HUES64 (cell line): ENCODE measurements at regions not wholly inside any gene's neighbourhood (a gene's known extent, or its start where the extent isn't known, plus 50 kb on each side); places are given as distances from the start of the nearest gene placed in this dataset.

Experiments
- H3K27ac ChIP-seq: 2 replicates; pipeline ENCODE4 v1.7.0; 2013; ENCODE audit warnings: low read depth, low read length, inconsistent platforms
- H3K27me3 ChIP-seq: 2 replicates; pipeline ENCODE4 v1.6.1; 2013; ENCODE audit warnings: mild to moderate bottlenecking, low read length; ENCODE audit not compliant: insufficient read depth
- H3K36me3 ChIP-seq: 2 replicates; pipeline ENCODE4 v1.6.1; 2013; ENCODE audit warnings: mild to moderate bottlenecking, low read length; ENCODE audit not compliant: insufficient read depth
- H3K4me1 ChIP-seq: 2 replicates; pipeline ENCODE4 v1.6.1; 2013; ENCODE audit warnings: mild to moderate bottlenecking, low read length, moderate library complexity; ENCODE audit not compliant: insufficient read depth
- H3K4me3 ChIP-seq: 2 replicates; pipeline ENCODE4 v1.5.1; 2013; ENCODE audit warnings: mild to moderate bottlenecking, low read length, moderate library complexity
- H3K9ac ChIP-seq: 2 replicates; pipeline ENCODE4 v1.6.1; 2013; ENCODE audit warnings: mild to moderate bottlenecking, low read depth, low read length
- H3K9me3 ChIP-seq: 2 replicates; pipeline ENCODE4 v1.6.1; 2013; ENCODE audit warnings: low read depth, low read length; ENCODE audit not compliant: insufficient read depth
- WGBS: fragments of 150-250, 120-280 bp; methylation state at CpG from one replicate; pipeline ENCODE4 v1.1.7; 2013; ENCODE audit warnings: missing lambda C conversion rate; 5-methylcytosine and 5-hydroxymethylcytosine counted together

DNA sequence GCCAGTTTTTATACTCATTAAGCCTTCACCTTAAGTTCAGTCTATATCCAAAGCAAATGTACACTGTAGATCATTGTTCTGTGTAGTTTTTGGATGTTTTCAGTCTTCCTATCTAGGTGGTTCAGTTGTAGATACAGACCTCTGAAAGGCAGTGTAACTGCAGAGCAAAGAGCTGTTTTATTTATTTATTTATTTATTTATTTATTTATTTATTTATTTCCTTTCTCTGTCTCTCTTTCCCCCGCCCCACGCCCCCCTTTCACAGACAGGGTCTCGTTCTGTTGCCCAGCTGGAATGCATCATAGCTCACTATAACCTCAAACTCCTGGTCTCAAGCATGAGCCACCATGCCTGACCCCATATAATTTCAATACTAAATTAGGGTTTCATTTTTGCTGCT is 281.8 kb upstream of the KLHL1 start:
- Histone ChIP-seq H3K9me3 (no peaks in the 10 kb centered on the region), H3K4me3 (no peak overlapping the region), H3K27me3 (no peaks in the 10 kb centered on the region), H3K36me3 (no peaks in the 10 kb centered on the region), H3K9ac (no peak overlapping the region), H3K27ac (no peak overlapping the region), H3K4me1 (peaks cover 36% of the 10 kb centered on the region)
- 89% methylated on average over 3 of the region's 3 CpGs for WGBS

DNA sequence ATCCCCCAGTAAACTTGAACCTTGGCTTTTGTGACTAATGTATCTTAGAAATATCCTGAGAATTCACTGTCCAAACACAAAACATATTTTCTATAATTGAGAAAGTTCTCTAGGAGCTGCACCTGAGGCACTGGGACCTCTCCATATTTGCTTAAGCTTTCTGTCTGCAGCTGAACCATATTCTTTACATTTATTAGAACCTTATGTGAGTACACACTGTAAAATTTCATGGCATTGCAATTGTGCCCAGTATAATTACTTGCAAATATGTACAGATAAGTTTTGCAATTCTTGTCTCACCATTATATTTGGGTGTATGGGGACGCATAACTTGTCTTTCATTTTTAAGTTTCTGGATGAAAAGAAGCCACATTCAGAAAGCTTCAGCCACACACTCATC is 280.7 kb upstream of the KLHL1 start:
- WGBS, result no CpG with 5 or more reads among the region's 1 CpG
- Histone ChIP-seq H3K27ac (no peak overlapping the region), H3K27me3 (no peaks in the 10 kb centered on the region), H3K36me3 (no peaks in the 10 kb centered on the region), H3K9me3 (no peaks in the 10 kb centered on the region), H3K4me3 (no peak overlapping the region), H3K4me1 (peaks cover 25% of the 10 kb centered on the region), H3K9ac (no peak overlapping the region)

DNA sequence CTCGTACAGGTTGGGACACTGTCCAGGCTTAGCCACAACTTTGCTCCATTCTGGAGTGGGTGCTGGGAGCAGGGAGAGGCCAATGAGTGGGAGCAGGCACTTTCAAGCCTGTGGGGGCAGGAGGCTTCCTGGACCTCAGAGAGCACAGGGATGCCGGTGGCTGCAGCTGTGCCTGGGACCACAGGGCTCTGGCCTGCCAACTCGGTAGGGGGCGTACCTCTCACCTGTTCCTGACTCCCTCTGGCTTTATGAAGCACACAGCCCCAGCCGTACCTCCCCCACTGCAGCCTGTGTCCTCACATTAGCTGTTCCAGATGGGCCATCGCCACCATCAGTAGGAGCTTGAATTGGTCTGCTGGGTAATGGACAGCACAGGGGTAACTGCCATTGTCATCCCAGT is 278.7 kb upstream of the KLHL1 start:
- WGBS, result 95% methylated on average over 6 of the region's 6 CpGs
- Histone ChIP-seq H3K4me3 (no peak overlapping the region), H3K4me1 (peaks cover 5% of the 10 kb centered on the region), H3K36me3 (no peaks in the 10 kb centered on the region), H3K9ac (no peak overlapping the region), H3K9me3 (no peaks in the 10 kb centered on the region), H3K27me3 (no peaks in the 10 kb centered on the region), H3K27ac (no peak overlapping the region)

DNA sequence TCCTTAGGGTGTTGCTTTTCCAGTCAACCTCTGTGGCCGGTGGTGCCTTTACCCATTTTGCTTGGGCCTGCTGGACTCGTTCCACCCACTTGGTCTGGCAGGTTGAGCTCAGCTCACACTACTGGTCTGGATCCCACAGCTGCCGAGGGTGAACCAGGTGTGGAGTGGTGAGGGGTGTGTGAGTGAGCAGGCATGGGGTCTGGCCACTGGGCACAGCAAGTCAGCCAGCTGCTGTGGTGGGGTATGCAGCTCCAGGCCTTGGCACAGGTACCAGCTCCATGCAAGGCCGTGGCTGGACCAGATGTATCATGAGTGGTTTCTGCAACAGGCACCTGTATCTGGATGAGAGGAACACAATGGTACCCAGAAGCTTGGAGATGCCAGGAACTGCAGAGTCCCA is 277.6 kb upstream of the KLHL1 start:
- Histone ChIP-seq H3K27ac (no peak overlapping the region), H3K9me3 (no peaks in the 10 kb centered on the region), H3K36me3 (no peaks in the 10 kb centered on the region), H3K27me3 (no peaks in the 10 kb centered on the region), H3K4me3 (no peak overlapping the region), H3K9ac (no peak overlapping the region), H3K4me1 (no peaks in the 10 kb centered on the region)
- 93% methylated on average over 4 of the region's 4 CpGs for WGBS

DNA sequence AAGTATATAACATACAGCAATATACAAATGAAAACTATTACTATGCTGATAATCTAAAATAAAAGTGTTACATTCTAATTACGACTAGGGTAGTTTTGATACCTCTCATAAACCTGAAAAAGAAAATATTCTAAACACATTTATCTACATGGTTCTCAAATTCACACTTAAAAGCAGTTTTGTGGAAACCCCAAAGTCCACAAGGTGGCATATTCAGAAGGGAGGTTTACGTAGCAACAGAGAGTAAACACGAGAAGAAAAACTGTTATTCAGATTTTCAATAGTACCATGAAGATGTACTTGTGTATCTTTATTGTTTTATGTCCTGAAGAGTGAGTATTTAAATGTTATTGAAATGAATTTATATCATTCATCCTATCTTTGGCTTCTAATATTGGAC is 275.9 kb upstream of the KLHL1 start:
- H3K27me3 ChIP-seq, result no peaks in the 10 kb centered on the region
- H3K4me1 ChIP-seq, result no peaks in the 10 kb centered on the region
- H3K4me3 ChIP-seq, result no peak overlapping the region
- H3K9me3 ChIP-seq, result no peaks in the 10 kb centered on the region
- H3K27ac ChIP-seq, result no peak overlapping the region
- H3K9ac ChIP-seq, result no peak overlapping the region
- WGBS, result 100% methylated on average over 3 of the region's 3 CpGs
- H3K36me3 ChIP-seq, result no peaks in the 10 kb centered on the region

DNA sequence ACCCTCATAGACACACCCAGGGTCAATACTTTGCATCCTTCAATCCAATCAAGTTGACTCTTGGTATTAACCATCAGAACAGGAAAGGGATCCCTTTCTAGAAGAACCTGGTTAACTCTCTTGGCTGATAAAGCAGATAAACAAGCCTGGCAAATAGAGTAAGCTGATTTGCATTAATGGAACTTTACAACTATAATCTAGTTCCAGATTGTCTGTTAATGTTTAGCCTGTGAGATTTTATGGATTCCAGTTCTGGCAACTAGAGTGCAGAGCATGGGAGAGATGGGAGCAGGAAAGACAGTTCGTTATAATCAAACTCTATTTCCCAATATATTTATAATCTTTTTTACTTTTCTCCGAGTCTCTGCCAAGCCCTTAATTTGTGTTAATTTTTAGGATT is 272.6 kb upstream of the KLHL1 start:
- no peak overlapping the region for H3K27ac ChIP-seq
- WGBS, result no CpG with 5 or more reads among the region's 2 CpGs
- no peak overlapping the region for H3K4me3 ChIP-seq
- no peaks in the 10 kb centered on the region for H3K4me1 ChIP-seq
- H3K27me3 ChIP-seq, result no peaks in the 10 kb centered on the region
- no peaks in the 10 kb centered on the region for H3K9me3 ChIP-seq
- no peaks in the 10 kb centered on the region for H3K36me3 ChIP-seq
- no peak overlapping the region for H3K9ac ChIP-seq

DNA sequence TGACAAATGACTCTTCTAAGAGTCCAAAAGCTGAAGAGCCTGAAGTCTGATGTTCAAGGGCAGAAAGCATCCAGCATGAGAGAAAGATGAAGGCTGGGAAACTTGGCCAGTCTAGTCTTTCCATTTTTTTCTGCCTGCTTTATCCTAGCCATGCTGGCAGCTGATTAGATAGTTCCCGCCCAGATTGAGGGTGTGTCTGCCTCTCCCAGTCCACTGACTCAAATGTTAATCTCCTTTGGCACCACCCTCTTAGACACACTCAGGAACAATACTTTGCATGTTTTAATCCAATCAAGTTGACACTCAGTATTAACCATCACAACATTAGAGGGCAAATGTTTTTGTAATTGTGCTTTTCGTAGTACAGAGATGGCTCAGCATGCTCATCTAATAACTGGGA is 267.5 kb upstream of the KLHL1 start:
- Histone ChIP-seq H3K9me3 (no peaks in the 10 kb centered on the region), H3K27ac (no peak overlapping the region), H3K27me3 (no peaks in the 10 kb centered on the region), H3K36me3 (no peaks in the 10 kb centered on the region), H3K4me1 (no peaks in the 10 kb centered on the region), H3K9ac (no peak overlapping the region), H3K4me3 (no peak overlapping the region)
- WGBS, result 83% methylated on average over 2 of the region's 2 CpGs

DNA sequence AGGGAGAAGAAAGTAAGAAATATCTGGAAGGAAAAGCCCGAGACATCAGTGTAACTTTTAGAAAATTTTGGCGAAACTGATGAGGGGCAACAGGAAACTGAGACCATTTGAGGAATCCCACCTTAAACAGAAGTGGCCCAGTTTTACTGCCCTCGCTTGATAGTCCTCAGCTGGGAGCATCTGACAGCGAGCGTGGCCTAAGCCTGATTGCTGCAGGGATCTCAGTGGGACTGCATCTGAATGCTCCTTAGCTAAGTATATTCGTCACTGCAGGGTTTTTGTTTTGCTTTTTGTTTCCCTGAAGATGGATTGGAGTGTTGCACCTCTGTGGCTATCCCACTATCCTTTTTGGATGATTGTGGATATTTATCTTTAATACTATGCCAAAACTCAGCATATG is 262.7 kb upstream of the KLHL1 start:
- no peaks in the 10 kb centered on the region for H3K4me1 ChIP-seq
- no peaks in the 10 kb centered on the region for H3K27me3 ChIP-seq
- WGBS, result 73% methylated on average over 6 of the region's 6 CpGs
- H3K36me3 ChIP-seq, result no peaks in the 10 kb centered on the region
- H3K4me3 ChIP-seq, result no peak overlapping the region
- no peak overlapping the region for H3K9ac ChIP-seq
- no peak overlapping the region for H3K27ac ChIP-seq
- H3K9me3 ChIP-seq, result no peaks in the 10 kb centered on the region

DNA sequence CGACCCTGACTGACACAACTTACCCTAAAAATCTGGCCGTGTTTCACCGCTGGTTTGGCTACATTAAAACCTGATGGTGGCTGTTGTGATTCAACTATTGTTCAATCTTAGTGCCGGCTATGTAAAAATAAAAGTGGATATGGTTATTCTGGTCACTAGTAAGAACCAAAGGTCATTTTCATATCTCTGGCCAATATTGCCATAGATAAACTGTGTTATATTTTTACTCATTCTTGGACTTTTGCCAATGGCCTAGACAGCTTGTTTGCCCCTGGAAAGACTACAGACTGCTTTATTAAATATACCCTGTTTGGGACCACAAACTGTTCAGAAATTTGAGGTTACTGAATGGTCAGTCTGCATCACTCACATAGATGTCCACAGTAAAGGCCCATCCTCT is 258.5 kb upstream of the KLHL1 start:
- Histone ChIP-seq H3K27me3 (no peaks in the 10 kb centered on the region), H3K9me3 (no peaks in the 10 kb centered on the region), H3K4me1 (no peaks in the 10 kb centered on the region), H3K36me3 (no peaks in the 10 kb centered on the region), H3K4me3 (no peak overlapping the region), H3K27ac (no peak overlapping the region), H3K9ac (no peak overlapping the region)
- WGBS, result 92% methylated on average over 4 of the region's 4 CpGs

DNA sequence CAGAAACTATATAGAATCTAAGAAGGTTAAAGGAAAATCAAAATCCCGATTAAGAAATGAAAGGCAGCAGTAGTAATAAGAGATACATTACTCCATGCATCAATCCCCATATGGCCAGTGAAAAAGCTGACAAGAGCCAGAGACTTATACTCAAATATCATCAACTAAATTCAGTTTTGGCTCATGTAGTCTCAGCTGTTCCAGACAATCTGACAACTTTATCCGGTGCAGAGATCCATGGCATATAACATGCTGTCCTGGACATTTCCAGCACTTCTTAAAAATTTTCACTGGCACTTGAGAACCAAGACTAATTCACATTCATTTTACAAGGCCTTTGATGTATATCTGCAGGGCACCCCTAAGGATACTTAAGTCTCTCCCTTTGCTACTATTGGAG is 255.7 kb upstream of the KLHL1 start:
- H3K9ac ChIP-seq, result no peak overlapping the region
- WGBS, result 95% methylated on average over 1 of the region's 2 CpGs
- no peaks in the 10 kb centered on the region for H3K36me3 ChIP-seq
- H3K27ac ChIP-seq, result no peak overlapping the region
- H3K4me3 ChIP-seq, result no peak overlapping the region
- no peaks in the 10 kb centered on the region for H3K27me3 ChIP-seq
- no peaks in the 10 kb centered on the region for H3K9me3 ChIP-seq
- H3K4me1 ChIP-seq, result no peaks in the 10 kb centered on the region

DNA sequence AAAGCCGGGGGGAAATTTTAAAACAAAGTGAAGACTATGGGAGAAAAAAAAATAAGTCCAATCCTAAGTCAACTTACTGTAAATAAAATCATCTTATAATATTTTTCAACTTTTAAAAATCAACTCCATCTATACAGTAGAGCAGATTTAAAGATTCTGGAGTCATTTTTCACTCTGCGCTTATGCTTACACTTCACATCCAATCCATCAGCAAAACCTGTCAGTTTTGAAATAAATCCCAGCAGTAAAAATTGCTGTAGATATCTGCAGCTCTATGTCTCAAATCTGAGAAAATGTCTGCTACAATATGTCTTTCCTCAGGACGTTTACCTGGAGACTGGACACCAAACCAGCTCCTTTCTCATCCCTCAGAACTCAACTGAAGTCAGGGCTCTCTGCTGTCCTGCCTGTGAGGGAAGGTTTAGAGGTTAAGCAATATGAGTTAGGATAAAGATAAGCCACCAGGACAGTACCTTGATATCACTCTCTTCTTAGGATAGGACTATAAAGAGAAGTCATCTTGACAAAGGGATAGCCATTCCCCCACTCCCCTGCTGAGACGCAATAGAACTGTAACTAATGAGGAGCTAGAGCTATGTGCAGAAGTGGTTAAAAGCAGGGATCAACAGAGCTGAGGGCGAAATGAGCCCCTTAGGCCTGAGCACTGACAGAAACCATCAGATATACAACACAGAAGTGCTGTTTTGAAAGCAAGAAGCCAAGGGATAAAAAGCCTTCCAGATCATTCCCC is 254.7 kb upstream of the KLHL1 start:
- Histone ChIP-seq H3K36me3 (no peaks in the 10 kb centered on the region), H3K9me3 (no peaks in the 10 kb centered on the region), H3K27me3 (no peaks in the 10 kb centered on the region), H3K27ac (no peak overlapping the region), H3K4me3 (no peak overlapping the region), H3K9ac (no peak overlapping the region), H3K4me1 (no peaks in the 10 kb centered on the region)
- whole genome bisulfite sequencing, result 89% methylated on average over 3 of the region's 5 CpGs

DNA sequence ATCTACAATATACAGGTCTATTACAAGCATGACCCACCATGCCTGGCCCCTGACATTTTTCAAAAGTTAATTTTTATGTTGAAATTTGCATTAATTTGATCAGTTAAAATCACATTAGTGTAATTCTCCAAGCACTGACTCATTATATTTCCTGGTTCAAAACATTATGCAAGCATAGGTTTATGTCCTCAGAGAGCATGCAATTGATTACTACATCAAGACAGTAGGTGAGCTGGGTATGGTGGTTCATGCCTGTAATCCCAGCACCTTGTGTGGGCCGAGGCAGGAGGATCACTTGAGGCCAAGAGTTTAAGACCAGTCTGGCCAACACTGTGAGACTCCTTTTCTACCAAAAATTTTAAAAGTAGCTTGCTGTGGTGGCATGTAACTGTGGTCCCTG is 248.8 kb upstream of the KLHL1 start:
- Histone ChIP-seq H3K36me3 (no peaks in the 10 kb centered on the region), H3K27ac (no peak overlapping the region), H3K4me3 (no peak overlapping the region), H3K27me3 (no peaks in the 10 kb centered on the region), H3K4me1 (no peaks in the 10 kb centered on the region), H3K9me3 (no peaks in the 10 kb centered on the region), H3K9ac (no peak overlapping the region)
- WGBS, result 83% methylated on average over 1 of the region's 1 CpG
